HG03342 (cell line): ENCODE measurements at regions not wholly inside any gene's neighbourhood (a gene's known extent, or its start where the extent isn't known, plus 50 kb on each side); places are given as distances from the start of the nearest gene placed in this dataset.
"Not testable (repeated sequence)": the region's sequence is repeated elsewhere in the genome, so short reads cannot be mapped to it uniquely, and the experiment has no call there.

Experiments
- ATAC-seq: cut with Tn5 transposase; IDR thresholded peaks from one replicate; pipeline ENCODE4 v1.9.1; 2021; ENCODE audit warnings: mild to moderate bottlenecking, moderate library complexity; ENCODE audit not compliant: unreplicated experiment

GRCh38 chr9:129547063-129547462, 73.8 kb downstream of the C9orf50 start:
- no peak for ATAC-seq

- not testable (repeated sequence) for ATAC-seq
Measured at GRCh38 chr9:129545876-129546275, 75.0 kb downstream of the C9orf50 start.

GRCh38 chr9:129544761-129545160, 76.1 kb downstream of the C9orf50 start:
- no peak for ATAC-seq

- no peak for ATAC-seq
Measured at GRCh38 chr9:129542741-129543140, 78.2 kb downstream of the C9orf50 start.

GRCh38 chr9:129541270-129541669, 79.6 kb downstream of the C9orf50 start:
- no peak for ATAC-seq

GRCh38 chr9:129539446-129539845, 81.5 kb downstream of the C9orf50 start:
- ATAC-seq = no peak

GRCh38 chr9:129531860-129532402, 89.0 kb downstream of the C9orf50 start:
- not testable (repeated sequence) for ATAC-seq

GRCh38 chr9:129527955-129528354, 92.9 kb downstream of the C9orf50 start:
- not testable (repeated sequence) for ATAC-seq

- no peak for ATAC-seq
Measured at GRCh38 chr9:129525656-129526196, 95.2 kb downstream of the C9orf50 start.

- no peak for ATAC-seq
Measured at GRCh38 chr9:129524582-129525270, 96.2 kb downstream of the C9orf50 start.

- ATAC-seq = no peak
Measured at GRCh38 chr9:129523943-129524581, 96.8 kb downstream of the C9orf50 start.

GRCh38 chr9:129522351-129522750, 98.5 kb downstream of the C9orf50 start:
- no peak for ATAC-seq

- no peak for ATAC-seq
Measured at GRCh38 chr9:129520082-129520481, 100.8 kb downstream of the C9orf50 start.

- ATAC-seq = no peak
Measured at GRCh38 chr9:129518074-129518473, 102.8 kb downstream of the C9orf50 start.

- ATAC-seq = no peak
Measured at GRCh38 chr9:129517006-129517405, 103.9 kb downstream of the C9orf50 start.

- ATAC-seq = no peak
Measured at GRCh38 chr9:129514891-129515290, 106.0 kb downstream of the C9orf50 start.

GRCh38 chr9:129514497-129514867, 106.4 kb downstream of the C9orf50 start:
- ATAC-seq = no peak

- ATAC-seq = no peak
Measured at GRCh38 chr9:129513856-129514496, 106.9 kb downstream of the C9orf50 start.

GRCh38 chr9:129513282-129513681, 107.6 kb downstream of the C9orf50 start:
- ATAC-seq = no peak

- ATAC-seq = no peak
Measured at GRCh38 chr9:129511285-129511900, 109.5 kb downstream of the C9orf50 start.

- ATAC-seq = no peak
Measured at GRCh38 chr9:129509533-129509928, 111.4 kb downstream of the C9orf50 start.
